ENCODE measurements at regions not wholly inside any gene's neighbourhood (a gene's known extent, or its start where the extent isn't known, plus 50 kb on each side); places are given as distances from the start of the nearest gene placed in this dataset.

- H3K4me3 ChIP-seq (ENCODE audit: low read length): no peak overlapping the region
- WGBS: 54% methylated on average over 1 of the region's 1 CpG
- no peak overlapping the region for H3K27ac ChIP-seq (ENCODE audit: low read length)
- H3K27me3 ChIP-seq (ENCODE audit: control insufficient read depth, insufficient read depth): no peaks in the 10 kb centered on the region
- ATAC-seq (no peak), DNase-seq (no peak)
- intact Hi-C loops (cut with DNase I): no loop called here
- no peaks in the 10 kb centered on the region for H3K9me3 ChIP-seq (ENCODE audit: control insufficient read depth, low read length)
- no peaks in the 10 kb centered on the region for H3K4me1 ChIP-seq (ENCODE audit: control insufficient read depth, insufficient read depth, low read length)
Measured at GRCh38 chr1:175803413-175803812, 60.0 kb upstream of the TNR start.

DNA sequence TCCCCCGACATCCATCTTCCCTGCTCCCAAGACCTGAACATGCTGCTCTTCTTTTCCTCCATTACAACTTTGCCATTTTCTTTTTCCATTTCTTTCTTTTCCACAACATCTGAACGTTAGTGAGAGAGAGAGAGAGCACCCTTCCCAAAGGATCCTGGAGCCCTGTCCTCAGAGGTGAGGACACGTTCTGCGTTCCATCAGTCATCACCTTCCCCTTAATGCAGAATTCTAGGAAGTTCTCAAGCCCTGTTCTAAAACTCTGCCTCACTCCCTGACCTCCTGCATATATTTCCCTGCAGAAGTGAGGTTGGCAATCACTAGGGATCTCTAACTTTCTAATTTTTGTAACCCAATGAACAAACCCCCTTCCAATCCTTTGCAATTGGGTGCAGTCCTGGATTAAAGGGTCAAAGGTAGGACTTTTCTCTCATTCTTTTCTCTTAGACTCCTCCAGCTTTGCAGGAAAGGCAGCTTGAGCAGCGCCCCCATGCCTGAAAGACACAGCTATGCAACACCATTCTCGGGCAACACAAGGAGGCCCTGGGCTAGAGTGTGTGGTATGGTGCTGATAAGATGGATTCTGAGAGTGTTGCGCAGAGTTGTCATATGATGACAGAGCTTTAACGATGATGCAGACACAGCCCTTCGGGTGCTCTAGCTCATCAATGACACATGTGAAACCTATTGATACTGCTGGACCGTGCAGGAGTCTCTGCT lies 59.2 kb upstream of the TNR start:
- no peak overlapping the region for H3K4me3 ChIP-seq (ENCODE audit: low read length)
- 51% methylated on average over 10 of the region's 10 CpGs for WGBS
- no peak overlapping the region for H3K27ac ChIP-seq (ENCODE audit: low read length)
- peak in 1 of 2 donors; percentile 67 for ATAC-seq
- DNase-seq: no peak
- intact Hi-C loops (cut with DNase I): no loop called here
- H3K9me3 ChIP-seq (ENCODE audit: control insufficient read depth, low read length): no peaks in the 10 kb centered on the region
- H3K27me3 ChIP-seq (ENCODE audit: control insufficient read depth, insufficient read depth): no peaks in the 10 kb centered on the region
- no peaks in the 10 kb centered on the region for H3K4me1 ChIP-seq (ENCODE audit: control insufficient read depth, insufficient read depth, low read length)

DNA sequence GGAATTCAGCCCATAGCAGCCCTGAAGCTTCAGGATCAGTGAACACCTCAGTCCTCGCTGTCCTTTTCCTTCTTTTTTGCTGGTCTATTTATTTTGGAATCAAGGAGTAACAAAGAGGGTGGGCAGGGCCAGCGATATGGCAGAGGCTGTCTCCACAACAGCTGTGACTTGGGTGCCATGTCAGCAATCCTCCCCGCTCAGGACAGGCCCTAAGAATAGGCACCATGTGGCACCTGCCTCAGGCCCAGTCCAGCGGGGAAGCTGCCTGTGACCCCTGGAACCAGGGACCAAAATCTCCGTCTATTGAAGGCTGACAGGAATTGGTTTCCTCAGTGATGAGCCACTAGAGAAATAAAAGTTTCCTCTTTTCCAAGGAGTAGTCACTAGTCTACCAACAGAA lies 58.6 kb upstream of the TNR start:
- no peak overlapping the region for H3K27ac ChIP-seq (ENCODE audit: low read length)
- no peak for DNase-seq
- no peak for ATAC-seq
- H3K9me3 ChIP-seq (ENCODE audit: control insufficient read depth, low read length): no peaks in the 10 kb centered on the region
- no peak overlapping the region for H3K4me3 ChIP-seq (ENCODE audit: low read length)
- H3K27me3 ChIP-seq (ENCODE audit: control insufficient read depth, insufficient read depth): no peaks in the 10 kb centered on the region
- H3K4me1 ChIP-seq (ENCODE audit: control insufficient read depth, insufficient read depth, low read length): no peaks in the 10 kb centered on the region
- intact Hi-C loops (cut with DNase I): no loop called here
- 64% methylated on average over 5 of the region's 5 CpGs for WGBS

GRCh38 chr1:175797576-175797975 lies 54.2 kb upstream of the TNR start:
- H3K4me3 ChIP-seq (ENCODE audit: low read length): no peak overlapping the region
- H3K27me3 ChIP-seq (ENCODE audit: control insufficient read depth, insufficient read depth): no peaks in the 10 kb centered on the region
- H3K9me3 ChIP-seq (ENCODE audit: control insufficient read depth, low read length): no peaks in the 10 kb centered on the region
- intact Hi-C loops (cut with DNase I): no loop called here
- no peak overlapping the region for H3K27ac ChIP-seq (ENCODE audit: low read length)
- H3K4me1 ChIP-seq (ENCODE audit: control insufficient read depth, insufficient read depth, low read length): no peaks in the 10 kb centered on the region
- ATAC-seq (no peak), DNase-seq (no peak)

DNA sequence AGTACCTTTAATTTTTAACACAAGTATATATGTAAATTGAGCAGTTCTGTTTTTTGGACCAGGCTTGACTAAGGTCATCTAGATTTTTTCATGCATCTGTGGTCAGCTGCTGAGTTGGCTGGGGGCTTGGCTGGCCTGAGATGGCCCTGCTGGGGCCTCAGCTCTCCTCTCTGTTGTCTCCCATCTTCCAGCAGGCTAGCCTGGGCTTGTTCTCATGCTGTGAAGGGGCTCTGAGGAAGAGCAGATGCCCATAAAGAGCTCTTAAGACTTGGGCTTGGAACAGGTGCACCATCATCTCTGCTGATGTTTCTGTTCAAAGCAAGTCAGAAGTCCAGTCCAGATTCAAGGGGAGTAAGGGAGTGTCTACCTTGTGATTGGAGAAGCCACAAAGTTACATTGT lies 51.2 kb upstream of the TNR start:
- ATAC-seq: no peak
- no peak overlapping the region for H3K4me3 ChIP-seq (ENCODE audit: low read length)
- no peaks in the 10 kb centered on the region for H3K27me3 ChIP-seq (ENCODE audit: control insufficient read depth, insufficient read depth)
- no peak for DNase-seq
- no peaks in the 10 kb centered on the region for H3K4me1 ChIP-seq (ENCODE audit: control insufficient read depth, insufficient read depth, low read length)
- intact Hi-C loops (cut with DNase I): no loop called here
- H3K27ac ChIP-seq (ENCODE audit: low read length): no peak overlapping the region
- H3K9me3 ChIP-seq (ENCODE audit: control insufficient read depth, low read length): no peaks in the 10 kb centered on the region

DNA sequence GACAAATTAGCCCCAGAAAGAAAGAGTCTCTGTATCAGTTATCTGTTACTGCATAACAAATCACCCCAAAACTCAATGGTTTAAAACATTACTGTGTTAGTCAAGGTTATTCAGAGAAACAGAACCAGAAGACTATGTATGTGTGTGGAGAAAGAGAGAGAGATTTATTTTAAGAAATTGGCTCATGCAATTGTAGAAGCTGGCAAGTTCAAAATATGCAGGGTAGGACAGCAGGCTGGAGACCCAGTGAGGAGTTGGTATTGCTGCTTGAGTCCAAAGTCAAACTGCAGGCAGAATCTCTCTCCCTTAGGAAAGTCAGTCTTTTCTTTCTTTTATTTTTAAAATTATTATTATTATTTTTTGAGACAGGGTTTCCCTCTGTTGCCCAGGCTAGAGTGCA lies 50.2 kb upstream of the TNR start:
- Histone ChIP-seq H3K4me3 (ENCODE audit: low read length) (no peak overlapping the region), H3K9me3 (ENCODE audit: control insufficient read depth, low read length) (no peaks in the 10 kb centered on the region), H3K27me3 (ENCODE audit: control insufficient read depth, insufficient read depth) (no peaks in the 10 kb centered on the region), H3K4me1 (ENCODE audit: control insufficient read depth, insufficient read depth, low read length) (no peaks in the 10 kb centered on the region), H3K27ac (ENCODE audit: low read length) (no peak overlapping the region)
- ATAC-seq (peak in 1 of 2 donors; percentile 65), DNase-seq (no peak)
- intact Hi-C loops (cut with DNase I): no loop called here

Data from right cardiac atrium (tissue), 5 donors.